D341Med (cell line): ENCODE measurements at regions not wholly inside any gene's neighbourhood (a gene's known extent, or its start where the extent isn't known, plus 50 kb on each side); places are given as distances from the start of the nearest gene placed in this dataset.

Experiments
- DNase-seq: peaks from one replicate; pipeline ENCODE4 v3.0.0; 2012; ENCODE audit warnings: low spot score

DNA sequence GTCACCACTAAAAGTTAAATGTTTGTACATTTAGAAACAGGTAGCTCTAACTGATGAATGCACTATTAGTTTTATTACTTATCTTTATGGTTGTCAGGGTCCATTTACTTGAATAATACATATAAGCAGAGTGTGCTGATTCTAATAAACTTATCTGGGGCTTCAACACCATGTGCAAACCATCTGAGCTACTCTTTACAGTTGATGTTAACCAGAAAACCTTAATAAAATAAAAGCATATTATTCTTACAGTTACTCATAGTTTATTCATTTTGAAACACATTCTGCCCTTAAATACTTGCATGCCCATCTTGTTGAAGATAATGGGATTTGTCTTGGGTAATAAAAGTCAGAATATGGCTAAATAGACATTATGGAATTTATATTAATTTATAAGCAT lies 1042.2 kb downstream of the EPHA7 start:
- DNase-seq: no peak

- no peak for DNase-seq
These were observed 1042.7 kb downstream of the EPHA7 start for GRCh38 chr6:92376691-92377090.

- DNase-seq: no peak
These were observed 1047.8 kb downstream of the EPHA7 start for GRCh38 chr6:92371211-92372208.

GRCh38 chr6:92369309-92369708 lies 1050.0 kb downstream of the EPHA7 start:
- DNase-seq: no peak

- DNase-seq: no peak
These were observed 1054.3 kb downstream of the EPHA7 start for GRCh38 chr6:92364948-92365541.

- DNase-seq: no peak
These were observed 1056.2 kb downstream of the EPHA7 start for GRCh38 chr6:92363111-92363510.

- no peak for DNase-seq
These were observed 1057.0 kb downstream of the EPHA7 start for GRCh38 chr6:92362404-92362803.

GRCh38 chr6:92361990-92362389 lies 1057.4 kb downstream of the EPHA7 start:
- no peak for DNase-seq

DNA sequence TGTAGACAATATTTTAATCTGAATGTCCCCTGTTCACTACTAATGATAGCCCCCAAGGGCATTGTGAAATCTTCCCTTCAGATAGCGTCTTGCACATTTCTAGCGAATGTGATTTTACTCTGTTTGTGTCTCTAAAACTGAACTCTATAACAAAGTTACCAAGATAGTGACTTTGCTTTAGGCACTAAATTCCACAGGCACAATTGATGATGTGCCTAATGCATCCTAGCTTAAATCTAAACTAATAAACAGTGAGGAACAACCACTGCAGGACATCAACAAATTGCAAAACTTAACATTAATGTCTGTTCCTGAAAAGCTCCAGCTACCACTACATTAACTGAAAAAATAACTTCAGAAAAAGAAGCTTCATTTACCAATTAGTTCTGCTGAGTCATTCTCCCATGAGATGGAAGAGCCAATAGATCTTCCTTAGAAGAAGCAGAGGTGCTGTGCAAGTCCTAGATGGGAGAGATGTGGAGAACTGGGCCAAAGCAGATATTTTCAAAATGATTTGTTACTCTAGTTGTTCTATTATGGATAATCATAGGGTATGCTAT lies 1065.0 kb downstream of the EPHA7 start:
- DNase-seq: no peak

DNA sequence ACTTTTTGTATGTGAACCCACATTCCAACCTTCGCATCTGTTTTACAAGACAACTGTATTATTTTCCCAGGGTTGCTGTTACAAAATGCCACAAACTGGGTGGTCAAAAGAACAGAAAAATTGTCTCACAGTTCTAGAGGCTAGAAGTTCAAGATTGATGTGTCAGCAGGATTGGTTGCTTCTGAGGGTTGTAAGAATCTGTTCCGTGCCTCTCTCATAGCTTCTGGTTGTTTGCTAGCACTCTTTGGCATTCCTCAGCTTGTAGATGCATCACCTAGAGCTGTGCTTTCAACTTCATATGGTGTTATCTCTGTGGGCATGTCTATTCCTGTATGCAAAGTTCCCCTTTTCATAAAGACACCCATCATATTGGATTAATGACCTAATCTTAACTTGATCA lies 1067.2 kb downstream of the EPHA7 start:
- DNase-seq: no peak

DNA sequence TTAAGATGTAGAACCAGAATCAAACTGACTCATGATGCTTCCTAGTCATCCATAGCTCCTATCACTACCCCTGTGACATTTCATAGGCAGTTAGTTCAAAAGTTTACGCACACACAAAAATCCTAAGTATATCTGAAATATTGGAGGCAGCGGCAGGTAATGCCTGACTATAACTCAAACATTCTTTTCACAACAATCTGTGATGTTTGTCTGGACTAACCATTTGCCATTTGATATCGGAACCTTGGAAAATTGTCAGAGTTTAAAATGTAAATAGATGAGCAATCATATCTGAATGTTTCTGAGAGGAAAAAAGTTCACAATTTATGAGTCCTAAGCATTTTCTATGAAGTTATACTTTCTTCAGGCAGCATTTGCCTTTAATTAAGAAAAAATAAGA lies 1078.2 kb downstream of the EPHA7 start:
- DNase-seq: no peak

- DNase-seq: no peak
These were observed 1079.3 kb downstream of the EPHA7 start for GRCh38 chr6:92339936-92340640.

- DNase-seq: no peak
These were observed 1081.8 kb downstream of the EPHA7 start for GRCh38 chr6:92337571-92337970.

GRCh38 chr6:92329208-92329847 lies 1090.0 kb downstream of the EPHA7 start:
- no peak for DNase-seq

GRCh38 chr6:92315312-92315711 lies 1104.0 kb downstream of the EPHA7 start:
- DNase-seq: no peak

GRCh38 chr6:92297101-92297500 lies 1122.3 kb downstream of the EPHA7 start:
- DNase-seq: no peak

- no peak for DNase-seq
These were observed 1127.3 kb downstream of the EPHA7 start for GRCh38 chr6:92292067-92292466.

DNA sequence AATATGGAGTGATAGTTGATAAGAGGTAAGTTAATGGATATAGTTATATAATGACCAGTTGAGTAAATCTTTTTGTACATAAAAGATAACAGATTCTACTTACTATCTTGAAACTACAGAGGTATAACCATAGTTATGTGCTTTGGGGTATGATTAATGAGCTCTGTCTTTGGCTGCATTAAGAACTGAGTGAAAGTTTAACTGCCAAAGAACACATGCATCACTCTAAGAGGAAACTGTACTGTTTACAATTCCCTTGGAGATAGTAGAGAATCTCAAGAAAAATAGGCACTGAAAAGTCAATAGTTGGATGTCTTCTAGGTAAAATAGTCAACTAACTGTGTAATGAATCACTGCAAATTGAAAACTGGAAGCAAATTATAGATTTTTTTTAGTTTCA lies 1129.5 kb downstream of the EPHA7 start:
- no peak for DNase-seq

DNA sequence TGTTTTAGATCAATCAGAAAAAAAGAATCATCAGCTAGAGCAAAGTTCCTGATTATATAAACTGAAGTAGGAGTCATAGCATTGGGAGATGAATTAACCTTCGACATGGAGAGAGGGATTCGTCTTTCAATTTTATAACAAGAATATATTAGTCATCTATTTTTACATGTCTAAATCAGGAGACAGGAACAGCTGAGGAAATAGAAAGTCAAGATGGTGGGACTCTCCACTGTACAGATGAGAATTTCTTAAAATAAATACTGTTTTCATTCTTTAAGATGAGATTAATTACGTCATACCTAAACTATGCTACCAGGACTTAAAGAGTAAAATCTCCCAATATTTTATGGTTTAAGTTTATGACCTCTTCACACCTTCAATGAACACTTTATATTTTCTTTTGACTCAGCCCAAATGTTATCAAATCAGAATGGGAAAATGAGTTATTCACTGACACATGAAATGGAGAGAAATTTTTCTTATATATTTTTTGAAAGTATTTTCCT lies 1137.7 kb downstream of the EPHA7 start:
- DNase-seq: no peak

DNA sequence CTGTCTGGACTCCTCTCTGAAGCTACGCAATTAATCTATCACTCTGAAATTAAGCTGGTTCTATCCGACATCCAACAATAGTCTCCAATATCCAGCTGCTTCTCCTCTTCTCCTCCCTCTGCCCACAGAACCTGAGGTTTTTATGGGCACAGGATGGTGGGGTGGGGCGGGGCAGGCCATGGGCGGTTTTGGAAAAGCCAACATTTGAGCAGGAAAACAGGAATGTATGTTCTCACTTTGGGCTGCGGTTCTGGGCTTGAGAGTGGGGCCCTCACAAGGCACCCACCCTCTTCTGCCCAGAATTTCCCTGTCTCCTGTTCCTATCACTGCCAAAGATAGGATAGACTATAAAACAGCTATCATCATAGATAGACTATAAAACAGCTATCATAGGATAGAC lies 1144.2 kb downstream of the EPHA7 start:
- DNase-seq: no peak

DNA sequence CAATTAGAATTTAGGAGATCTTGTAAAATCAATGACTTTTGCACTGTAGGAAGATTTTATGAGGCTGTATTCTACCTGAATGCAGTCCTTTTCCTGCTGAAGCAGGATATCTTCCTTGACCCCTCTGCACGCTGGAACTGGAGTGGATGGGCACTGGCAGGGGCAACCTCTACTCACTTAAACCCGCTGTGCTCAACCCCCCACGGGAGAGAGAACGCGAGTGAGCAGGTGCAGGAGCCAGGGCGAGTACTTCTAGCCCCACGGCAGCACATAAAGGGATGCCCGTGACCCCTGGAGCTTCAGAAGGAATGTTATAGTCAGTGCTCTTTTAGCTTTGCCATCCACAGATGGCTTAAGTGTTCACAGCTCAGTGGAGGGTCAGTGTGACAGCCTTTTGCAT lies 1144.8 kb downstream of the EPHA7 start:
- DNase-seq: no peak

DNA sequence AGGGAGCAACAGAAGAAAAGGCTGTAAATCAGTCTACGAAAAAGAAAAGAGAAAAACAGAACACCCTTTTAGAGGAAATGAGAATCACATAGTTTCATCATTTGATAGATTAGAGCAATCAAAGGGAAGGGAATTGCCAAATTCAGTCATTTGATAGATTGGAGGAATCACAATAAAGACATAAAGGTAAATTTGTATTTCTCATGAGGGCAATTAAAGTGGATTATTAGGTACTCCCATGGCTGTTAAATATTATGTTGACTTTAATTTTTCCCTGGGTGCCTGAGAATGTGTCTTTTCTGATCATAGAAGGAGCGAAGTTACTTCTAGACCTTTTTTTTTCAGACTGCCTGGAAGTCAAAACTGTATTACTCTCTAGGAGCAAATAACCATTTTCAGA lies 1145.7 kb downstream of the EPHA7 start:
- DNase-seq: no peak
